ENCODE measurements at regions not wholly inside any gene's neighbourhood (a gene's known extent, or its start where the extent isn't known, plus 50 kb on each side); places are given as distances from the start of the nearest gene placed in this dataset.

DNA sequence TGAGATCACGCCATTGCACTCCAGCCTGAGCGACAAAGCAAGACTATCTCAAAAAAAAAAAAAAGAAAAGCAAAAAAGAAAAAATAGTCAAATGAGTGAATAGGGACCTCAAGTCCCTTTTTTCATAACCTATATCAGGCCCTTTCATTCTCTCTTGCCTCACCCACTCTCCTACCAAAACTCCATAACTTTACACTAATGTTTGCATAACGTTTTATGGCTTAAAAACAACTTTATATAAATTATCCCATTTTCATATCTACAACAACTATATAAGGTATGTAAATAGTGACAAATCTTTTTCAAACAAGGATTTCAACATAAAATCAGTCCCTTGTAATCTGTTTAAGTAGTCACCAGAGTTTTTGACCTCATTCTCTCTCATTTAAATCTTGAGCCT is 56.9 kb upstream of the PIP5K1B start:
- no peak for ATAC-seq
- DNase-seq = no peak

DNA sequence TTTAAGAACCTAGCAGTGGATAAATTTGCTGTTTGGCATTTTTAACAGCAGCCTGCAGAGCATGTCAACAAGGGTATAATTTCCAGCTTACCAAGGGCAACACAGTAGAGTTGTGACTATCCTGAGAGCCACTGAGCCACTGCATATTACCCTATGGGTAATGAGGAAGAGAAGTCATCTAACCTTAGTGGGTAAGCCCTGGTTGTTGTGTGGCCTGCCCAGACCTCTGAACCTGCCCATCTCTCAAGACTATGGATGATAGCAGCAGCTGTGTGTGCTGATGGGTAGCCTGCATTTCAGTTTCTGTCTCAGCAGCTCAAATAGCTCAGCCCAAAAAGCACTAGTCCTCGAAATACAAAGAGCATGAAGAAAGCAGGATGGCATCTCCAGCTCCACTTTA is 56.1 kb upstream of the PIP5K1B start:
- DNase-seq = no peak
- ATAC-seq = no peak

GRCh38 chr9:68651280-68651893 is 53.7 kb upstream of the PIP5K1B start:
- ATAC-seq (peak; percentile 71), DNase-seq (no peak)

GRCh38 chr9:68653141-68653595 is 51.9 kb upstream of the PIP5K1B start:
- ATAC-seq = peak; percentile 91
- DNase-seq = peak; percentile 48

GRCh38 chr9:68654075-68654474 is 51.0 kb upstream of the PIP5K1B start:
- DNase-seq = no peak
- ATAC-seq = no peak
